K562 (cell line): ENCODE measurements at regions not wholly inside any gene's neighbourhood (a gene's known extent, or its start where the extent isn't known, plus 50 kb on each side); places are given as distances from the start of the nearest gene placed in this dataset.

Experiments
- ATAC-seq: fragments of 200-7000 bp; cut with Tn5 transposase; 3 replicates; pipeline ENCODE4 v1.9.1; 2020; ENCODE audit warnings: moderate library complexity
- BruUV-seq: library from RNA; stranded (reverse); fragments of 400-500 nt; replicated peaks from 2 replicates; lab custom pipeline; 2021; lab: Mats Ljungman, UMichigan
- CTCF ChIA-PET: fragments of 300-600 bp; formaldehyde crosslinking; extraction: SDS; loops from one replicate; lab custom pipeline; 2021; ENCODE audit warnings: low intra/inter-chr PET ratio; lab: Yijun Ruan, JAX
- POLR2A ChIA-PET: fragments of 300-600, 350-650 bp; sonication (Branson Sonifier 250); formaldehyde crosslinking; extraction: SDS; loops from one replicate; lab custom pipeline; 2021; ENCODE audit warnings: antibody characterized with exemption, inconsistent platforms; lab: Yijun Ruan, JAX
- DNase-seq, 4 experiments: peaks; one replicate each; pipeline versions ENCODE4 v3.0.0 to v3.0.0-alpha.2; 2011 to 2018; ENCODE audit warnings: low spot score in 3 of 4, mixed read lengths in 3 of 4; ENCODE audit errors: extremely low read depth in 1 of 4
- FAIRE-seq: peaks from 2 replicates; lab custom pipeline; 2011; peaks lifted over from hg19 to GRCh38; lab: Jason Lieb, UNC
- H2AFZ ChIP-seq: 2 replicates; pipeline ENCODE4 v1.6.0; 2011; ENCODE audit warnings: low read depth, low read length, control low read depth, inconsistent platforms
- H3K27ac ChIP-seq: fragments of 200-600 bp; 3 replicates; pipeline ENCODE4 v1.8.0; 2011; ENCODE audit warnings: low read depth, mild to moderate bottlenecking, control low read depth, inconsistent platforms, low read length, moderate library complexity, mixed read lengths; ENCODE audit errors: extremely low read depth
- H3K27me3 ChIP-seq, 2 experiments: fragments of 300-600 bp in 1 of 2; 2 replicates in 1 of 2; 3 replicates in 1 of 2; pipeline versions ENCODE4 v1.6.0 to v1.8.0; 2011; ENCODE audit warnings: inconsistent platforms in 2 of 2, low read length in 2 of 2, mild to moderate bottlenecking in 1 of 2, mixed read lengths in 1 of 2, moderate library complexity in 1 of 2; ENCODE audit not compliant: control insufficient read depth in 2 of 2, insufficient read depth in 2 of 2
- H3K36me3 ChIP-seq: fragments of 300-600 bp; 3 replicates; pipeline ENCODE4 v1.8.0; 2011; ENCODE audit warnings: mild to moderate bottlenecking, low read length, inconsistent platforms; ENCODE audit not compliant: control insufficient read depth, insufficient read depth
- H3K4me1 ChIP-seq, 2 experiments: fragments of 200-600 bp in 1 of 2; replicated peaks in 1 of 2; 2 replicates in 1 of 2; 3 replicates in 1 of 2; pipeline versions ENCODE4 v1.5.1 to v1.8.0; 2011; ENCODE audit warnings: inconsistent platforms in 2 of 2, low read length in 2 of 2, mild to moderate bottlenecking in 1 of 2, mixed read lengths in 1 of 2, moderate library complexity in 1 of 2; ENCODE audit not compliant: control insufficient read depth in 2 of 2, insufficient read depth in 2 of 2
- H3K4me2 ChIP-seq: 2 replicates; pipeline ENCODE4 v1.6.1; 2011; ENCODE audit warnings: low read length, control low read depth, inconsistent platforms, mixed read lengths; ENCODE audit not compliant: insufficient read depth
- H3K4me3 ChIP-seq: fragments of 200-600 bp; sonication (generic), shearing (Covaris generic); 2 replicates; pipeline ENCODE4 v1.5.1; 2016; ENCODE audit warnings: control low read depth, inconsistent platforms
- H3K79me2 ChIP-seq: fragments of 200-600 bp; 3 replicates; pipeline ENCODE4 v1.8.0; 2011; ENCODE audit warnings: low read length, inconsistent platforms; ENCODE audit not compliant: control insufficient read depth, insufficient read depth
- H3K9ac ChIP-seq, 2 experiments: 2 replicates each; pipeline versions ENCODE4 v1.6.0 to v1.6.1; 2011; ENCODE audit warnings: low read depth in 2 of 2, low read length in 2 of 2, control low read depth in 1 of 2, inconsistent platforms in 1 of 2, mild to moderate bottlenecking in 1 of 2, mixed read lengths in 1 of 2; ENCODE audit not compliant: insufficient read depth in 1 of 2
- H3K9me1 ChIP-seq: one replicate; pipeline ENCODE4 v1.6.0; 2011; ENCODE audit warnings: inconsistent platforms, mild to moderate bottlenecking, low read length, moderate library complexity; ENCODE audit not compliant: control insufficient read depth, insufficient read depth
- H3K9me3 ChIP-seq: replicated peaks from 2 replicates; pipeline ENCODE4 v1.5.1; 2011; ENCODE audit warnings: low read depth, low read length, inconsistent platforms; ENCODE audit not compliant: control insufficient read depth, insufficient read depth
- H4K20me1 ChIP-seq: replicated peaks from 2 replicates; pipeline ENCODE4 v1.6.1; 2011; ENCODE audit warnings: low read length, inconsistent platforms, mixed read lengths; ENCODE audit not compliant: control insufficient read depth, insufficient read depth
- BRCA1 ChIP-seq, 2 experiments: fragments of 450-650 bp in 1 of 2; sonication (generic) in 1 of 2; formaldehyde crosslinking in 1 of 2; IDR thresholded peaks; 2 replicates each; pipeline versions ENCODE4 v1.5.0 to v1.6.1; 2017 to 2020; ENCODE audit warnings: mild to moderate bottlenecking in 1 of 2, missing genetic modification reagents in 1 of 2
- CAMTA2 ChIP-seq: fragments of 250-450 bp; sonication (Bioruptor Pico); conservative IDR thresholded peaks from 2 replicates; pipeline ENCODE4 v1.5.1; 2022
- CBX1 ChIP-seq: sonication (generic); IDR thresholded peaks from 2 replicates; pipeline ENCODE4 v1.6.1; 2016; ENCODE audit warnings: antibody characterized with exemption, low read depth, mild to moderate bottlenecking
- CREB3 ChIP-seq: fragments of 450-650 bp; conservative IDR thresholded peaks from 2 replicates; pipeline ENCODE4 v1.6.1; 2016; ENCODE audit warnings: missing genetic modification characterization, low read depth, mild to moderate bottlenecking, missing compliant biosample characterization, moderate library complexity
- HINFP ChIP-seq: fragments of 450-650 bp; conservative IDR thresholded peaks from 2 replicates; pipeline ENCODE4 v1.6.1; 2016; ENCODE audit warnings: missing genetic modification characterization, low read depth, mild to moderate bottlenecking, control low read depth, missing compliant biosample characterization
- HMG20A ChIP-seq: fragments of 450-650 bp; formaldehyde crosslinking; conservative IDR thresholded peaks from 2 replicates; pipeline ENCODE4 v1.4.0; 2020; ENCODE audit warnings: mild to moderate bottlenecking, mixed read lengths
- NONO ChIP-seq, 2 experiments: fragments of 200-400 bp in 1 of 2; fragments of 450-650 bp in 1 of 2; formaldehyde crosslinking in 1 of 2; IDR thresholded peaks; 2 replicates each; pipeline ENCODE4 v1.6.1; 2017; ENCODE audit warnings: low read depth in 2 of 2, mild to moderate bottlenecking in 2 of 2, moderate library complexity in 2 of 2, low read length in 1 of 2
- RHOXF2B ChIP-seq: fragments of 250-450 bp; sonication (Bioruptor Pico); conservative IDR thresholded peaks from 2 replicates; pipeline ENCODE4 v1.5.1; 2021
- SMAD3 ChIP-seq: fragments of 450-650 bp; formaldehyde crosslinking; conservative IDR thresholded peaks from 2 replicates; pipeline ENCODE4 v1.4.0; 2020; ENCODE audit warnings: mild to moderate bottlenecking
- SMAD4 ChIP-seq: fragments of 250-450 bp; sonication (Bioruptor Pico); conservative IDR thresholded peaks from 2 replicates; pipeline ENCODE4 v1.8.0; 2021; ENCODE audit warnings: inconsistent platforms, mild to moderate bottlenecking, moderate library complexity
- U2AF1 ChIP-seq: fragments of 200-400 bp; formaldehyde crosslinking; optimal IDR thresholded peaks from 2 replicates; pipeline ENCODE3; 2017; ENCODE audit warnings: mild to moderate bottlenecking, low read depth, low read length, moderate library complexity
- ZKSCAN3 ChIP-seq: fragments of 250-450 bp; sonication (Bioruptor Pico); IDR thresholded peaks from 2 replicates; pipeline ENCODE4 v1.4.0; 2020
- ZNF165 ChIP-seq: fragments of 250-450 bp; sonication (Bioruptor Pico); IDR thresholded peaks from 2 replicates; pipeline ENCODE4 v1.4.0; 2020; ENCODE audit warnings: borderline replicate concordance
- ZNF444 ChIP-seq: fragments of 250-450 bp; sonication (Bioruptor Pico); IDR thresholded peaks from 2 replicates; pipeline ENCODE4 v1.4.0; 2020; ENCODE audit warnings: mild to moderate bottlenecking, moderate library complexity
- ZNF507 ChIP-seq: conservative IDR thresholded peaks from 2 replicates; pipeline ENCODE4 v1.6.1; 2017; ENCODE audit warnings: missing genetic modification characterization, missing compliant biosample characterization
- ZNF717 ChIP-seq: fragments of 250-450 bp; sonication (Bioruptor Pico); IDR thresholded peaks from 2 replicates; pipeline ENCODE4 v1.5.0; 2021
- WGBS: fragments of 100-300 bp; shearing (Covaris generic); methylation state at CpG from one replicate; pipeline ENCODE4 v1.1.6; 2016; ENCODE audit warnings: low coverage, mixed read lengths; ENCODE audit not compliant: insufficient coverage; ENCODE audit errors: missing lambda C conversion rate; 5-methylcytosine and 5-hydroxymethylcytosine counted together
- in situ Hi-C: fragments of 300-500 bp; cut with MboI; formaldehyde crosslinking; loops from 4 replicates; pipeline ENCODE4 v1.15.0; 2018; ENCODE audit warnings: inconsistent platforms, mixed read lengths
- intact Hi-C: fragments of 100-400 bp; cut with micrococcal nuclease; formaldehyde crosslinking; loops from 2 replicates; pipeline ENCODE4 v1.14.2; 2022
- TF ChIP-seq, protein P1 (sequence below): IDR thresholded peaks from 2 replicates; pipeline ENCODE4 v1.6.1; 2011; ENCODE audit warnings: borderline replicate concordance, low read depth, mild to moderate bottlenecking, moderate library complexity, low read length; ENCODE audit not compliant: insufficient read depth, poor library complexity, severe bottlenecking

- ATAC-seq: no peak
- CTCF ChIA-PET: no interaction called here
- H4K20me1 ChIP-seq: peaks cover 8% of the 10 kb centered on the region; the same call in 1 of the 2 replicates
Observed at GRCh38 chr16:86292942-86293341, 217.4 kb upstream of the FOXF1 start.

More at GRCh38 chr16:86292942-86293341, 217.4 kb upstream of the FOXF1 start:
- FAIRE-seq: no peak
- no peaks in the 10 kb centered on the region for H3K9me1 ChIP-seq
- POLR2A ChIA-PET: no interaction called here
- H3K27me3 ChIP-seq: peaks cover 48 to 74% of the 10 kb centered on the region in 2 experiments
- no peaks in the 10 kb centered on the region for H3K36me3 ChIP-seq
- no peaks in the 10 kb centered on the region for H3K9me3 ChIP-seq
- TF ChIP-seq ZKSCAN3 (CRISPR knock-in tag): no peak
- TF ChIP-seq SMAD3 (CRISPR knock-in tag): no peak
- TF ChIP-seq SMAD4 (CRISPR knock-in tag): no peak
- no peak for TF ChIP-seq HMG20A (CRISPR knock-in tag)
- no peak for TF ChIP-seq CAMTA2 (CRISPR knock-in tag)
- no peak for TF ChIP-seq HINFP
- TF ChIP-seq RHOXF2B (CRISPR knock-in tag): no peak
- no peak for TF ChIP-seq CBX1
- no peak for TF ChIP-seq CREB3 (tag)
- TF ChIP-seq, protein P1, sequence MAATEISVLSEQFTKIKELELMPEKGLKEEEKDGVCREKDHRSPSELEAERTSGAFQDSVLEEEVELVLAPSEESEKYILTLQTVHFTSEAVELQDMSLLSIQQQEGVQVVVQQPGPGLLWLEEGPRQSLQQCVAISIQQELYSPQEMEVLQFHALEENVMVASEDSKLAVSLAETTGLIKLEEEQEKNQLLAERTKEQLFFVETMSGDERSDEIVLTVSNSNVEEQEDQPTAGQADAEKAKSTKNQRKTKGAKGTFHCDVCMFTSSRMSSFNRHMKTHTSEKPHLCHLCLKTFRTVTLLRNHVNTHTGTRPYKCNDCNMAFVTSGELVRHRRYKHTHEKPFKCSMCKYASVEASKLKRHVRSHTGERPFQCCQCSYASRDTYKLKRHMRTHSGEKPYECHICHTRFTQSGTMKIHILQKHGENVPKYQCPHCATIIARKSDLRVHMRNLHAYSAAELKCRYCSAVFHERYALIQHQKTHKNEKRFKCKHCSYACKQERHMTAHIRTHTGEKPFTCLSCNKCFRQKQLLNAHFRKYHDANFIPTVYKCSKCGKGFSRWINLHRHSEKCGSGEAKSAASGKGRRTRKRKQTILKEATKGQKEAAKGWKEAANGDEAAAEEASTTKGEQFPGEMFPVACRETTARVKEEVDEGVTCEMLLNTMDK: no peak
- TF ChIP-seq U2AF1: no peak
- no peak for TF ChIP-seq NONO (IDR thresholded peaks at IDR 0.05; ENCODE audit: low read depth in 2 of 2, low read length in 1 of 2)
- TF ChIP-seq ZNF717: no peak
- no peak for TF ChIP-seq ZNF165
- TF ChIP-seq ZNF507 (tag): no peak
- no peak for TF ChIP-seq ZNF444
- TF ChIP-seq BRCA1 (IDR thresholded peaks at IDR 0.05): no peak
- TF ChIP-seq BRCA1 (CRISPR knock-in tag; IDR thresholded peaks at IDR 0.05): no peak
- no peaks in the 10 kb centered on the region for H3K4me1 ChIP-seq
- BruUV-seq: no TSS peak
- H3K4me3 ChIP-seq: no peak overlapping the region
- no peaks in the 10 kb centered on the region for H3K79me2 ChIP-seq
- DNase-seq: no peak
- no peak overlapping the region for H3K9ac ChIP-seq
- intact Hi-C loops (no loop called here), in situ Hi-C loops (no loop called here)
- H2AFZ ChIP-seq: no peak overlapping the region
- WGBS: 0% methylated on average over 8 of the region's 8 CpGs
- H3K4me2 ChIP-seq: no peak overlapping the region
- no peak overlapping the region for H3K27ac ChIP-seq
